Subcutaneous abdominal adipose tissue (tissue), 5 donors: ENCODE measurements at regions not wholly inside any gene's neighbourhood (a gene's known extent, or its start where the extent isn't known, plus 50 kb on each side); places are given as distances from the start of the nearest gene placed in this dataset.

Experiments
- H3K27ac ChIP-seq: one replicate; pipeline ENCODE4 v1.7.0; 2013; ENCODE audit warnings: low read depth, mild to moderate bottlenecking, inconsistent platforms, low read length, moderate library complexity
- H3K27me3 ChIP-seq, 5 donors: one replicate each; pipeline ENCODE4 v1.7.0; 2013; ENCODE audit warnings: low read length in 5 of 5, inconsistent platforms in 1 of 5; ENCODE audit not compliant: control insufficient read depth in 5 of 5, insufficient read depth in 4 of 5
- H3K36me3 ChIP-seq, 5 donors: one replicate each; pipeline ENCODE4 v1.7.0; 2013; ENCODE audit warnings: low read length in 5 of 5; ENCODE audit not compliant: control insufficient read depth in 5 of 5, insufficient read depth in 5 of 5
- H3K4me1 ChIP-seq, 5 donors: one replicate each; pipeline ENCODE4 v1.7.0; 2013; ENCODE audit warnings: low read length in 5 of 5, mild to moderate bottlenecking in 3 of 5, moderate library complexity in 1 of 5; ENCODE audit not compliant: control insufficient read depth in 5 of 5, insufficient read depth in 5 of 5
- H3K4me3 ChIP-seq, 5 donors: one replicate each; pipeline ENCODE4 v1.7.0; 2013; ENCODE audit warnings: low read length in 5 of 5, low read depth in 1 of 5
- H3K9ac ChIP-seq, 5 donors: one replicate each; pipeline ENCODE4 v1.7.0; 2013; ENCODE audit warnings: low read length in 5 of 5, mild to moderate bottlenecking in 4 of 5, moderate library complexity in 3 of 5
- H3K9me3 ChIP-seq, 5 donors: one replicate each; pipeline ENCODE4 v1.7.0; 2013; ENCODE audit warnings: low read length in 5 of 5; ENCODE audit not compliant: control insufficient read depth in 5 of 5
- donor health status: healthy.
- donor health status: healthy.
- donor health status: healthy.
- donor health status: healthy.
- donor health status: healthy.

DNA sequence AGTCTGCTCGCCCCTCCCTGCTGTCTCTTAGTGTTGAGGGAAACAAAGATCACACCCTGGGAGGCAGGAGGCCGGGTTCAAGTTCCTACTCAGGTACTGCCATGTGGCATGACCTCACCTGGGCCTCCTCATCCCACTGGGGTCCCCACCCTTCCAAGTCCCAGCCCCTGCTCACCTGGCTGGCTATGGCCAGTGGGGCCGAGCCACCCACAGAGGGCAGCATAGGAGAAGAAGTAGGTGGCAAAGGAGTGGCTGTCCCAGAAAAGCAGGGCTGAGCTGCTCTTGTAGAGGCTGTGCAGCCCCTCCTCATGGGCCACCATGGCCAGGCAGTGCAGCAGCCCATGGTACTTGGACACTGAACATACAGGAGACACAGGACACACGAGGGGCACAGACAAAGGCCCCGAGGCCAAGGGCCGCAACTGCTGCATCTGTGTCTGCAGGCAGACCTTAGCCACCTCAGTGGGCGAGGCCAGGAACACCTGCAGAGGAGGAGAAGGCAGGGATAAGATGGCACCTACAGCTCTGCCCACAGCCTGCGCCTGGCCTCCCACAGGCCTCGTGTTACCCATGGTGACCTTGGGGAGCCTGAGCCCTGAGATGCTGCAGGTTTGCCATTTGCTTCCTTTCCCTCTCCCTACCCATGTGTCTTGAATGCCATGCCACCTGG, 50.6 kb upstream of the MPEG1 start:
- H3K36me3 ChIP-seq, result no peaks in the 10 kb centered on the region
- H3K4me3 ChIP-seq, result no peak overlapping the region
- H3K27ac ChIP-seq, result no peak overlapping the region
- H3K9me3 ChIP-seq, result no peaks in the 10 kb centered on the region
- H3K9ac ChIP-seq, result no peak overlapping the region
- H3K27me3 ChIP-seq, result no peaks in the 10 kb centered on the region
- peaks cover 0 to 7% (median 0%) of the 10 kb centered on the region in 5 donors for H3K4me1 ChIP-seq
